H1 (cell line): ENCODE measurements at regions not wholly inside any gene's neighbourhood (a gene's known extent, or its start where the extent isn't known, plus 50 kb on each side); places are given as distances from the start of the nearest gene placed in this dataset. TPM values are rescaled to one million over a fixed set of nuclear protein-coding genes. Genes with fewer than 3 reads are reported as not detected.

ENCODE experiments used
- small RNA-seq: library from polyadenylated mRNA; stranded (forward); fragments of <200 nt; extraction: miRNeasy Mini kit (QIAGEN cat#:217004); gene quantifications from one replicate; pipeline ENCODE3, GENCODE V24; 2013; ENCODE audit not compliant: insufficient read depth

Small RNAs in the stretch of these regions (small RNA-seq; reads per million reads assigned to genes)
- not detected for gene AL157371.1
